Activated naive CD4-positive, alpha-beta T cell treated with anti-CD3 and anti-CD28 coated beads, Interleukin-2, amount 10 ng/mL, durations not matched to agents 7 days and 5 days (primary cell): ENCODE measurements at regions not wholly inside any gene's neighbourhood (a gene's known extent, or its start where the extent isn't known, plus 50 kb on each side); places are given as distances from the start of the nearest gene placed in this dataset.

Source experiments
- CTCF ChIA-PET: fragments of 350-600 bp; sonication (Branson Sonifier 250); formaldehyde crosslinking; loops from one replicate; lab custom pipeline; 2021; ENCODE audit warnings: antibody characterized with exemption; lab: Charles Lee
- DNase-seq: peaks from one replicate; pipeline ENCODE4 v3.0.0-alpha.2; 2020
- H3K27ac Mint-ChIP-seq: one replicate; pipeline ENCODE4 v1.8.0; 2021; ENCODE audit warnings: mild to moderate bottlenecking, moderate library complexity, mixed read lengths
- H3K27me3 Mint-ChIP-seq: one replicate; pipeline ENCODE4 v1.8.0; 2021; ENCODE audit warnings: mild to moderate bottlenecking, mixed read lengths
- H3K36me3 Mint-ChIP-seq: one replicate; pipeline ENCODE4 v1.8.0; 2021; ENCODE audit warnings: mixed read lengths
- H3K4me1 Mint-ChIP-seq: one replicate; pipeline ENCODE4 v1.8.0; 2021; ENCODE audit warnings: mixed read lengths
- H3K4me3 Mint-ChIP-seq: one replicate; pipeline ENCODE4 v1.8.0; 2021; ENCODE audit warnings: mild to moderate bottlenecking, moderate library complexity, mixed read lengths
- H3K9me3 Mint-ChIP-seq: one replicate; pipeline ENCODE4 v1.8.0; 2021; ENCODE audit warnings: mixed read lengths

GRCh38 chr1:4120557-4121292 lies 220.7 kb upstream of the C1orf174 start:
- CTCF ChIA-PET: no interaction called here
- H3K4me3 Mint-ChIP-seq: no peak overlapping the region
- H3K9me3 Mint-ChIP-seq: no peaks in the 10 kb centered on the region
- H3K36me3 Mint-ChIP-seq: no peaks in the 10 kb centered on the region
- no peak overlapping the region for H3K27ac Mint-ChIP-seq
- H3K4me1 Mint-ChIP-seq: no peaks in the 10 kb centered on the region
- no peaks in the 10 kb centered on the region for H3K27me3 Mint-ChIP-seq
- no peak for DNase-seq

- no peaks in the 10 kb centered on the region for H3K4me1 Mint-ChIP-seq
- no peaks in the 10 kb centered on the region for H3K36me3 Mint-ChIP-seq
- H3K9me3 Mint-ChIP-seq: no peaks in the 10 kb centered on the region
- H3K27me3 Mint-ChIP-seq: no peaks in the 10 kb centered on the region
- H3K27ac Mint-ChIP-seq: no peak overlapping the region
- no peak overlapping the region for H3K4me3 Mint-ChIP-seq
- no peak for DNase-seq
- CTCF ChIA-PET: no interaction called here
Observed at GRCh38 chr1:4121293-4121684, 221.2 kb upstream of the C1orf174 start.

- DNase-seq: no peak
- no peaks in the 10 kb centered on the region for H3K36me3 Mint-ChIP-seq
- H3K27ac Mint-ChIP-seq: no peak overlapping the region
- H3K9me3 Mint-ChIP-seq: no peaks in the 10 kb centered on the region
- CTCF ChIA-PET: no interaction called here
- no peaks in the 10 kb centered on the region for H3K4me1 Mint-ChIP-seq
- H3K4me3 Mint-ChIP-seq: no peak overlapping the region
- H3K27me3 Mint-ChIP-seq: no peaks in the 10 kb centered on the region
Observed at GRCh38 chr1:4121834-4122512, 221.9 kb upstream of the C1orf174 start.

GRCh38 chr1:4122513-4123160 lies 222.6 kb upstream of the C1orf174 start:
- Mint-ChIP-seq H3K9me3 (no peaks in the 10 kb centered on the region), H3K27ac (no peak overlapping the region), H3K36me3 (no peaks in the 10 kb centered on the region), H3K4me3 (no peak overlapping the region), H3K27me3 (no peaks in the 10 kb centered on the region), H3K4me1 (no peaks in the 10 kb centered on the region)
- no peak for DNase-seq
- CTCF ChIA-PET: no interaction called here

- Mint-ChIP-seq H3K27ac (no peak overlapping the region), H3K9me3 (no peaks in the 10 kb centered on the region), H3K4me1 (no peaks in the 10 kb centered on the region), H3K4me3 (no peak overlapping the region), H3K36me3 (no peaks in the 10 kb centered on the region), H3K27me3 (no peaks in the 10 kb centered on the region)
- CTCF ChIA-PET: no interaction called here
- DNase-seq: no peak
Observed at GRCh38 chr1:4124631-4125145, 224.6 kb upstream of the C1orf174 start.

- DNase-seq: no peak
- Mint-ChIP-seq H3K27ac (no peak overlapping the region), H3K4me1 (no peaks in the 10 kb centered on the region), H3K27me3 (no peaks in the 10 kb centered on the region), H3K36me3 (no peaks in the 10 kb centered on the region), H3K9me3 (no peaks in the 10 kb centered on the region), H3K4me3 (no peak overlapping the region)
- CTCF ChIA-PET: no interaction called here
Observed at GRCh38 chr1:4126251-4126650, 226.2 kb upstream of the C1orf174 start.

GRCh38 chr1:4126731-4127591 lies 226.9 kb upstream of the C1orf174 start:
- H3K9me3 Mint-ChIP-seq: no peaks in the 10 kb centered on the region
- H3K4me3 Mint-ChIP-seq: no peak overlapping the region

GRCh38 chr1:4127592-4128140 lies 227.6 kb upstream of the C1orf174 start:
- CTCF ChIA-PET: no interaction called here
- no peak overlapping the region for H3K4me3 Mint-ChIP-seq
- H3K9me3 Mint-ChIP-seq: no peaks in the 10 kb centered on the region
- H3K36me3 Mint-ChIP-seq: no peaks in the 10 kb centered on the region
- H3K27me3 Mint-ChIP-seq: no peaks in the 10 kb centered on the region
- H3K4me1 Mint-ChIP-seq: no peaks in the 10 kb centered on the region
- H3K27ac Mint-ChIP-seq: no peak overlapping the region
- DNase-seq: no peak

More at GRCh38 chr1:4126731-4127591, 226.9 kb upstream of the C1orf174 start:
- Mint-ChIP-seq H3K27ac (no peak overlapping the region), H3K4me1 (no peaks in the 10 kb centered on the region), H3K36me3 (no peaks in the 10 kb centered on the region), H3K27me3 (no peaks in the 10 kb centered on the region)
- no peak for DNase-seq
- CTCF ChIA-PET: no interaction called here

GRCh38 chr1:4128616-4129015 lies 228.5 kb upstream of the C1orf174 start:
- H3K4me3 Mint-ChIP-seq: no peak overlapping the region
- H3K27me3 Mint-ChIP-seq: no peaks in the 10 kb centered on the region
- no peaks in the 10 kb centered on the region for H3K9me3 Mint-ChIP-seq
- no peaks in the 10 kb centered on the region for H3K4me1 Mint-ChIP-seq
- CTCF ChIA-PET: no interaction called here
- H3K27ac Mint-ChIP-seq: no peak overlapping the region
- no peaks in the 10 kb centered on the region for H3K36me3 Mint-ChIP-seq
- no peak for DNase-seq

GRCh38 chr1:4129693-4130092 lies 229.6 kb upstream of the C1orf174 start:
- Mint-ChIP-seq H3K36me3 (no peaks in the 10 kb centered on the region), H3K27me3 (no peaks in the 10 kb centered on the region), H3K27ac (no peak overlapping the region), H3K9me3 (no peaks in the 10 kb centered on the region), H3K4me1 (no peaks in the 10 kb centered on the region), H3K4me3 (no peak overlapping the region)
- DNase-seq: no peak
- CTCF ChIA-PET: interaction anchor here (0.6 kb wide), 1 partner anchor 46 kb away, joined by 3 read pairs; no protein-coding TSS in a partner anchor

GRCh38 chr1:4130096-4130495 lies 230.0 kb upstream of the C1orf174 start:
- Mint-ChIP-seq H3K27me3 (no peaks in the 10 kb centered on the region), H3K9me3 (no peaks in the 10 kb centered on the region), H3K4me1 (no peaks in the 10 kb centered on the region), H3K36me3 (no peaks in the 10 kb centered on the region), H3K27ac (no peak overlapping the region), H3K4me3 (no peak overlapping the region)
- CTCF ChIA-PET: interaction anchor here (0.6 kb wide), 1 partner anchor 45 kb away, joined by 3 read pairs; no protein-coding TSS in a partner anchor
- no peak for DNase-seq

GRCh38 chr1:4131734-4132133 lies 231.7 kb upstream of the C1orf174 start:
- CTCF ChIA-PET: no interaction called here
- Mint-ChIP-seq H3K36me3 (no peaks in the 10 kb centered on the region), H3K4me1 (no peaks in the 10 kb centered on the region), H3K27ac (no peak overlapping the region), H3K9me3 (peaks cover 14% of the 10 kb centered on the region), H3K27me3 (no peaks in the 10 kb centered on the region), H3K4me3 (no peak overlapping the region)
- DNase-seq: no peak

- Mint-ChIP-seq H3K27ac (no peak overlapping the region), H3K36me3 (no peaks in the 10 kb centered on the region), H3K4me3 (no peak overlapping the region), H3K4me1 (no peaks in the 10 kb centered on the region), H3K27me3 (no peaks in the 10 kb centered on the region), H3K9me3 (peaks cover 16% of the 10 kb centered on the region)
- CTCF ChIA-PET: no interaction called here
- no peak for DNase-seq
Observed at GRCh38 chr1:4132352-4133296, 232.6 kb upstream of the C1orf174 start.
